HG03103 (cell line): ENCODE measurements at regions not wholly inside any gene's neighbourhood (a gene's known extent, or its start where the extent isn't known, plus 50 kb on each side); places are given as distances from the start of the nearest gene placed in this dataset.

Experiments
- ATAC-seq: cut with Tn5 transposase; IDR thresholded peaks from one replicate; pipeline ENCODE4 v1.9.1; 2021; ENCODE audit warnings: low read depth; ENCODE audit not compliant: unreplicated experiment

DNA sequence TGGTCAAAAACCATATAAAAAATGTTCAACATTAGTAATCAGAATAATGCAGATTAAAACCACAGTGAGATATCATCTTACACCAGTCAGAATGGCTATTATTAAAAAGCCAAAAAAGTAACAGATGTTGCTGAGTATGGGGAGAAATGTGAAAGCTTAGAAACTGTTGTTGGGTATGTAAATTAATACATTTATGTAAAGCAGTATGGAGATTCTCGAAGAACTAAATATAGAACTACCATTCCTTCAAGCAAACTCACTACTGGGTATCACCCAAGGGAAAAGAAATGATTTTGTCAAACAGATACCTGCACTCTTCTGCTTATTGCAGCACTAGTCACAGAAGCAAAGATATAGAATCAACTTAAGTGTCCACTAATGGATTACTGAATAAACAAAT, 576.4 kb upstream of the EPHA5 start:
- ATAC-seq = no peak

DNA sequence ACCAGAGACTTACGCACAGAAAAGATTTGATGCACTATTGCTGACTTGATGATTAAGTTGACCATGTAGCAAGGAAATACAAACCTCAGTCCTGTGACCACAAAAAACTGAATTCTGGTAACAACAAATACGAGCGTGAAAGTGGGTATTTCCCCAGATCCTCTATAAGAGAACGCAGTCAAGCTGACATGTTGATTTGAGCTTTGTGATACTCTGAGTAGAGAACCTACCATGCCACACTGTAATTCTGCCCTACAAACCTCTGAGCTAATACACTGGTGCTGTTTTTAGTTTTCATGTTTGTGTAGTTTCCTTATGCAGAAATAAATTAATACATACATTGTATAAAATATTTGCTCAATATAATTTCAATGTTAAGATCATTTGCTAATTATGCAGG, 565.6 kb upstream of the EPHA5 start:
- no peak for ATAC-seq

GRCh38 chr4:66229885-66230284, 559.6 kb upstream of the EPHA5 start:
- ATAC-seq = no peak

GRCh38 chr4:66225539-66225938, 555.2 kb upstream of the EPHA5 start:
- no peak for ATAC-seq

DNA sequence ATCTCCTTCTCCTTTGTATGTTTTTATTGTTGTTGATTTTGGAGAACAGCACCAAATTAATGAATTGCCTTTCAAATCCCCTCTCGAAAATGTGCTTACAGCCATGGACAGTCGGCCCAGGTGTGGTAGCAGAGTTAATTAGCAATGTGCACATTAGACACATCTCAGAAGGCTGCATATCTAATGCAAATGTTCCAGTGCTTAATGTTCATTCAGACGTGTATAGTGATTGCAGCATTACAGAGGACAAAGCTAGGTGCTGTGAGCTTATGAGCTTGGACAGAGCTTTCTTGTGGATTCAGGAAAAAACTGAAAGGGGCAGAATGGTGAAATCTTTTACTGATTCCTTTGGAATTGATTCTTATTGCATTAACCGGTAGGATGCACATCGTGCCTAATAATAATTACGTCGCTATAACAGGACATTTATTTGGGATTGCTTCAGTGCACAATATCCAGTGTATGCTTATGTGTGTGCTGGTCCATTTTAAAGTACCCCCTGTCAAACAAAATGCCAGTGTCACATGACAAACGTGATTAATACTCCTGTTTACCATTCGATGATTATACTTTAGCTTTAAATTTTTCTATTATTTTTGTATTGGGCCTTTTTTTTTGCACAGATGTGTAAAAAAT, 552.9 kb upstream of the EPHA5 start:
- ATAC-seq = no peak

- no peak for ATAC-seq
Measured at GRCh38 chr4:66219401-66219800, 549.1 kb upstream of the EPHA5 start.

GRCh38 chr4:66216252-66216651, 546.0 kb upstream of the EPHA5 start:
- ATAC-seq = no peak

GRCh38 chr4:66212489-66212888, 542.2 kb upstream of the EPHA5 start:
- ATAC-seq = no peak

GRCh38 chr4:66204534-66205247, 534.4 kb upstream of the EPHA5 start:
- ATAC-seq = no peak

GRCh38 chr4:66202870-66203269, 532.6 kb upstream of the EPHA5 start:
- ATAC-seq = no peak

DNA sequence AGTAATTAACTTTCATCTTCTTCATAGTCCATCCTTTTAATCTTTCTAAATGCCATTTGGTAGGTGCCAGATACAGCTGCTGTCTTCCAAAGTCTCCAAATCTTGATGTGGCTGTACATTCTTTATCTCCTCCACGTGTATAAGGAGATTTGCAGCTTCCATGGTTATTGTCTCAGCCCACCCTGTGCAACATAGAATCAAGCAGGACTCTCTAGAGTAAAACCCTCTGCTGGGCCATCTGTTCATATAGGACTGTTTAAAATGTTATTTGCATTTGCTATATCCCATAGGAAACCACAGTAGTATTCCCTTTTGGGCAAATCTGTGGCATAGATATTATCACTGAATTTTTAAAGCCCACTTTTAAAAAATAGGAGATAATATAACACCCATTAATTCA, 527.2 kb upstream of the EPHA5 start:
- no peak for ATAC-seq

GRCh38 chr4:66193487-66193886, 523.2 kb upstream of the EPHA5 start:
- no peak for ATAC-seq

GRCh38 chr4:66187175-66187720, 517.0 kb upstream of the EPHA5 start:
- no peak for ATAC-seq

DNA sequence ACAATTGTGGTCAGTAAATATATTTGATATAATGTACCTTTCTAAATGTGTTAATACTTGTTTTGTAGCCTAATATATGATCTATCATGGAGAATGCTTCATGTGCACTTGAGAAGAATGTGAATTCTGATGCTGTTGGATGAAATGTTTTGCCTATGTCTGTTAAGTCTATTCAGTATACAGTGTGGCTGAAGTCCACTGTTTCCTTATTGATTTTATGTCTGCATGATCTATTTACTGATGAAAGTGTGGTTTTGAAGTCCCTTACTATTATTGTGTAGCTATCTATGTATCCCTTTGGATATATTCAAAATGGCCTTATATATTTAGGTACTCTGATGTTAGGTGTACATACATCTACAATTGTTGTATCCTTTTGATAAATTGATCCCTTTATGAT, 515.8 kb upstream of the EPHA5 start:
- no peak for ATAC-seq

- no peak for ATAC-seq
Measured at GRCh38 chr4:66182636-66183035, 512.3 kb upstream of the EPHA5 start.

GRCh38 chr4:66178906-66179305, 508.6 kb upstream of the EPHA5 start:
- no peak for ATAC-seq

DNA sequence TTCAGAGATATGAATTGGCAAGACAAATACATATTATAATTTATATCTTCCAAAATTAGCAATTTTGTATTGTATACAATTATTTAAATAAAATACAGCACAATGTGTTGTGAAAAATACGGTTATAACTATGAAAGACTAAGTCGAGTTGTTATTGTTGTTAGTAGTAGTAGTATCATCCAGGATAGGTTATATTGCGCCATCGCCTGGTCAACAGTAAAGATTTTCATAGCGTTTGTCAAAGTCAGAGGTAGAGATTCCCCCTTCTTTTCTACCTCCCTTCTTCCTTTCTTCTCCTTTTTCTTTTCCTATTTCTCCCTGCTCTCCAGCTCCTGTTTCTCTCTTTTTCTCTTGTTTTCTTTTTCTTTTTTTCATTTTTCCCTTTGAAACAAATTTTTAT, 499.1 kb upstream of the EPHA5 start:
- no peak for ATAC-seq

DNA sequence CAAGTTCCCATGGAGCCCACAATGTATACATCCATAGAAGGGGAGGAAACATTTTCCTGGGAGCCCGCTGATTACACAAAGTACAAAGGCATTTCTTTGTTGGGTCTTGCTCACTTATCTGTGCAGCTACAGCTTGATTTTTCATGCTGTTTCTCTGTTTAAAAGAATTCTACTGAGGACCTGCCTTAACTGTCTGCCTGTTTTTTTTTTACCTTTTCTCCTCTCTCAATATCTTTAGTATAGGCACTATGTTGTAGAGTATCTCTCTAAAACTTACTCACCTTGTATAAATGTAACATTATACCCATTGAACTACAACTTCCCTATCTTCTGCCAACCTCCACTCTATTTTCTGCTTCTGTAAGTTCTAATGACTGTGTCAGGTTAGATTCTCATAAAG, 494.6 kb upstream of the EPHA5 start:
- no peak for ATAC-seq

DNA sequence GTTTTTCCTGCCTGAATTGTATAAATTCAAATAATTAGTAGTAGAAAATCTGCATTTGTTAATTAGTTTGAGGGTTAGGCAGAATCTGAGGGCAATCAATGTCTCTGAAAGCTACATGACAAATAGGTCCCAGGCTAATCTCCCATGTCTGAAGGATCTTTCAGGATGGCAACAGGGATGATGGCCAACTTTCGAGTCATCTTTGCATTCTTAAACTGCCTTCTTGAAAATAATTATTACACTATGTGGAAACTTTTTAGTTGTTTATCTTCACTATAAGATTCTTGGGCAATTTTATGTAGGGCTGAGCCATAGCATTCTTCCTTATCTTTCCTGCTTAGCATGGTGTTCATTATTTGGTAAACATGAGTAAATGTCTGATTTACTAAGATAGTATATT, 490.3 kb upstream of the EPHA5 start:
- ATAC-seq = no peak

GRCh38 chr4:66157594-66157993, 487.3 kb upstream of the EPHA5 start:
- no peak for ATAC-seq

- no peak for ATAC-seq
Measured at GRCh38 chr4:66130042-66130441, 459.8 kb upstream of the EPHA5 start.

GRCh38 chr4:66123831-66124413, 453.6 kb upstream of the EPHA5 start:
- no peak for ATAC-seq
